Gastrocnemius medialis (tissue), 4 donors: ENCODE measurements at regions not wholly inside any gene's neighbourhood (a gene's known extent, or its start where the extent isn't known, plus 50 kb on each side); places are given as distances from the start of the nearest gene placed in this dataset.

ENCODE experiments used
- ATAC-seq, 2 donors: fragments of 150-250 bp; one replicate each; pipeline ENCODE4 v1.9.1; 2016
- DNase-seq, 2 donors: peaks; one replicate each; pipeline ENCODE4 v3.0.0-alpha.2; 2019
- H3K27ac ChIP-seq, 4 donors: fragments of 200-600 bp; sonication (generic); 1 replicate in 1 of 4; 2 replicates in 3 of 4; pipeline ENCODE4 v1.5.1; 2016 to 2018; ENCODE audit warnings: mild to moderate bottlenecking in 2 of 4, moderate library complexity in 1 of 4
- H3K27me3 ChIP-seq, 3 donors: fragments of 200-600 bp; sonication (generic) in 2 of 3; 1 replicate in 1 of 3; 2 replicates in 2 of 3; pipeline versions ENCODE4 v1.5.1 to v1.6.0; 2016 to 2019; ENCODE audit warnings: mild to moderate bottlenecking in 1 of 3, moderate library complexity in 1 of 3
- H3K36me3 ChIP-seq, 2 donors: fragments of 200-600 bp; sonication (generic) in 1 of 2; one replicate each; pipeline ENCODE4 v1.5.1; 2017 to 2018
- H3K4me1 ChIP-seq, 2 donors: fragments of 200-600 bp; sonication (generic) in 1 of 2; one replicate each; pipeline ENCODE4 v1.5.1; 2016 to 2017; ENCODE audit warnings: mild to moderate bottlenecking in 2 of 2
- H3K4me3 ChIP-seq, 4 donors: fragments of 200-600 bp; sonication (generic) in 3 of 4; 1 replicate in 1 of 4; 2 replicates in 3 of 4; pipeline ENCODE4 v1.5.1; 2016 to 2019; ENCODE audit warnings: mild to moderate bottlenecking in 2 of 4
- H3K9me3 ChIP-seq, 3 donors: fragments of 200-600 bp; sonication (generic) in 2 of 3; 1 replicate in 1 of 3; 2 replicates in 2 of 3; pipeline ENCODE4 v1.5.1; 2016 to 2019
- CTCF ChIP-seq, 5 experiments: fragments of 450-650 bp in 3 of 5; fragments of 200-600 bp in 2 of 5; sonication (generic) in 2 of 5; IDR thresholded peaks in 4 of 5; conservative IDR thresholded peaks in 1 of 5; 1 replicate in 4 of 5; 2 replicates in 1 of 5; pipeline ENCODE4 v1.5.1; 2016 to 2019; ENCODE audit warnings: antibody characterized with exemption in 5 of 5, mild to moderate bottlenecking in 3 of 5, moderate library complexity in 3 of 5
- POLR2A ChIP-seq, 2 donors: fragments of 450-650 bp; IDR thresholded peaks; one replicate each; pipeline ENCODE4 v1.6.1; 2017; ENCODE audit warnings: antibody characterized with exemption in 2 of 2, mild to moderate bottlenecking in 2 of 2, moderate library complexity in 2 of 2
- in situ Hi-C, 4 donors: fragments of 200-750 bp; cut with MboI; loops; one replicate each; pipeline versions ENCODE4 v1.15.0 to v1.8.0; 2017; ENCODE audit warnings: low sequenced_read_pairs in 4 of 4
- intact Hi-C: fragments of 100-400 bp; cut with DNase I; formaldehyde crosslinking; loops from one replicate; pipeline ENCODE4 v1.15.1; 2023; ENCODE audit warnings: low total_unique reads

- no peak overlapping the region for H3K27ac ChIP-seq
- H3K4me3 ChIP-seq = no peak overlapping the region
- intact Hi-C loops (no loop called here), in situ Hi-C loops (no loop called here)
- ATAC-seq (no peak), DNase-seq (no peak)
- H3K4me1 ChIP-seq = no peaks in the 10 kb centered on the region
- no peaks in the 10 kb centered on the region for H3K27me3 ChIP-seq
- H3K9me3 ChIP-seq = no peaks in the 10 kb centered on the region
- no peak for TF ChIP-seq CTCF (IDR thresholded peaks at IDR 0.05 in 4 of 5, conservative IDR thresholded peaks at IDR 0.05 in 1 of 5)
- TF ChIP-seq POLR2A (IDR thresholded peaks at IDR 0.05) = no peak
- no peaks in the 10 kb centered on the region for H3K36me3 ChIP-seq
These were observed 205.2 kb upstream of the KIRREL3 start for GRCh38 chr11:127205688-127206217.

- no peak overlapping the region for H3K4me3 ChIP-seq
- TF ChIP-seq POLR2A (IDR thresholded peaks at IDR 0.05) (no peak), CTCF (IDR thresholded peaks at IDR 0.05 in 4 of 5, conservative IDR thresholded peaks at IDR 0.05 in 1 of 5) (no peak)
- no peaks in the 10 kb centered on the region for H3K36me3 ChIP-seq
- no peaks in the 10 kb centered on the region for H3K4me1 ChIP-seq
- in situ Hi-C loops (no loop called here), intact Hi-C loops (no loop called here)
- H3K27me3 ChIP-seq = no peaks in the 10 kb centered on the region
- no peak for ATAC-seq
- no peaks in the 10 kb centered on the region for H3K9me3 ChIP-seq
- DNase-seq = no peak
- H3K27ac ChIP-seq = no peak overlapping the region
These were observed 202.9 kb upstream of the KIRREL3 start for GRCh38 chr11:127203490-127203889.

- TF ChIP-seq CTCF (IDR thresholded peaks at IDR 0.05 in 4 of 5, conservative IDR thresholded peaks at IDR 0.05 in 1 of 5) = no peak
- TF ChIP-seq POLR2A (IDR thresholded peaks at IDR 0.05) = no peak
- intact Hi-C loops = no loop called here
- no peak overlapping the region for H3K4me3 ChIP-seq
- in situ Hi-C loops = no loop called here
- DNase-seq (no peak), ATAC-seq (no peak)
- H3K27me3 ChIP-seq = no peaks in the 10 kb centered on the region
- no peaks in the 10 kb centered on the region for H3K9me3 ChIP-seq
- no peak overlapping the region for H3K27ac ChIP-seq
- H3K36me3 ChIP-seq = no peaks in the 10 kb centered on the region
- no peaks in the 10 kb centered on the region for H3K4me1 ChIP-seq
These were observed 201.5 kb upstream of the KIRREL3 start for GRCh38 chr11:127202105-127202504.

GRCh38 chr11:127199306-127199801, 198.8 kb upstream of the KIRREL3 start:
- intact Hi-C loops = no loop called here
- Histone ChIP-seq H3K36me3 (no peaks in the 10 kb centered on the region), H3K4me1 (no peaks in the 10 kb centered on the region), H3K4me3 (no peak overlapping the region), H3K27me3 (no peaks in the 10 kb centered on the region), H3K9me3 (no peaks in the 10 kb centered on the region), H3K27ac (no peak overlapping the region)
- ATAC-seq = no peak
- in situ Hi-C loops = no loop called here
- DNase-seq = no peak
- TF ChIP-seq POLR2A (IDR thresholded peaks at IDR 0.05) (no peak), CTCF (IDR thresholded peaks at IDR 0.05 in 4 of 5, conservative IDR thresholded peaks at IDR 0.05 in 1 of 5) (no peak)
